IMR-90 (cell line): ENCODE measurements at regions not wholly inside any gene's neighbourhood (a gene's known extent, or its start where the extent isn't known, plus 50 kb on each side); places are given as distances from the start of the nearest gene placed in this dataset.
"Not testable (repeated sequence)": the region's sequence is repeated elsewhere in the genome, so short reads cannot be mapped to it uniquely, and the experiment has no call there.

Source experiments
- BHLHE40 ChIP-seq: fragments of 150-350 bp; IDR thresholded peaks from 2 replicates; pipeline ENCODE4 v1.6.1; 2016; ENCODE audit warnings: mild to moderate bottlenecking, low read depth, low read length
- CHD1 ChIP-seq: IDR thresholded peaks from 2 replicates; pipeline ENCODE4 v1.6.1; 2012; ENCODE audit warnings: low read depth, low read length, improper control_type of control experiment
- POLR2A ChIP-seq: IDR thresholded peaks from 2 replicates; pipeline ENCODE4 v1.6.1; 2012; ENCODE audit warnings: mild to moderate bottlenecking, low read depth, low read length
- RAD21 ChIP-seq: IDR thresholded peaks from 2 replicates; pipeline ENCODE4 v1.6.1; 2012; ENCODE audit warnings: low read length, improper control_type of control experiment
- RCOR1 ChIP-seq: IDR thresholded peaks from 2 replicates; pipeline ENCODE4 v1.6.1; 2012; ENCODE audit warnings: mild to moderate bottlenecking, low read length, improper control_type of control experiment; ENCODE audit not compliant: insufficient replicate concordance
- TF ChIP-seq, protein P1 (sequence below): conservative IDR thresholded peaks from 2 replicates; pipeline ENCODE4 v1.5.1; 2012; ENCODE audit warnings: mild to moderate bottlenecking, low read depth, low read length, improper control_type of control experiment
- TF ChIP-seq, protein P2 (sequence below): fragments of 150-350 bp; IDR thresholded peaks from 2 replicates; pipeline ENCODE4 v1.6.1; 2017; ENCODE audit warnings: mild to moderate bottlenecking, antibody characterized with exemption, low read length, low read depth
- TF ChIP-seq, protein P3 (sequence below): fragments of 150-350 bp; IDR thresholded peaks from 2 replicates; pipeline ENCODE4 v1.6.1; 2016; ENCODE audit warnings: low read depth, mild to moderate bottlenecking, low read length, moderate library complexity, borderline replicate concordance

DNA sequence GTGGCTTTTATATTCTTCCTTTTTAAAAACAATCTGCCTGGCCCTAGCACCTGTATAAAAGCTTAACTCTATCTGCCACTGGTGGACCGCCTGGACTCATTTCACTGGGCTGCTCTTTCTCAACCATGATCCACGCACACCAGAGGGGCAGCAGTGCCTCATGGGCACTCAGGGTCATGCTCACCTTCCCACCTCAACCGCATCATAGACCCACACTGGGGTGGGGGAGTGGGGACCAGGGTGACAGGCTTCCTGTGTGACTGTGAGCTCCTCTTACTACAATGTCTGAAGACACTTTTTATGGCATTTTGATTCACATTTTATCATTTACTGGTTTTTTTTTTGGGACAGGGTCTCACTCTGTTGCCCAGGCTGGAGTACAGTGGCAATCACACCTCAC is 4038.8 kb upstream of the TPTE start:
- TF ChIP-seq, protein P1, sequence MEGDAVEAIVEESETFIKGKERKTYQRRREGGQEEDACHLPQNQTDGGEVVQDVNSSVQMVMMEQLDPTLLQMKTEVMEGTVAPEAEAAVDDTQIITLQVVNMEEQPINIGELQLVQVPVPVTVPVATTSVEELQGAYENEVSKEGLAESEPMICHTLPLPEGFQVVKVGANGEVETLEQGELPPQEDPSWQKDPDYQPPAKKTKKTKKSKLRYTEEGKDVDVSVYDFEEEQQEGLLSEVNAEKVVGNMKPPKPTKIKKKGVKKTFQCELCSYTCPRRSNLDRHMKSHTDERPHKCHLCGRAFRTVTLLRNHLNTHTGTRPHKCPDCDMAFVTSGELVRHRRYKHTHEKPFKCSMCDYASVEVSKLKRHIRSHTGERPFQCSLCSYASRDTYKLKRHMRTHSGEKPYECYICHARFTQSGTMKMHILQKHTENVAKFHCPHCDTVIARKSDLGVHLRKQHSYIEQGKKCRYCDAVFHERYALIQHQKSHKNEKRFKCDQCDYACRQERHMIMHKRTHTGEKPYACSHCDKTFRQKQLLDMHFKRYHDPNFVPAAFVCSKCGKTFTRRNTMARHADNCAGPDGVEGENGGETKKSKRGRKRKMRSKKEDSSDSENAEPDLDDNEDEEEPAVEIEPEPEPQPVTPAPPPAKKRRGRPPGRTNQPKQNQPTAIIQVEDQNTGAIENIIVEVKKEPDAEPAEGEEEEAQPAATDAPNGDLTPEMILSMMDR: not testable (repeated sequence)
- not testable (repeated sequence) for TF ChIP-seq POLR2A, RCOR1, BHLHE40, RAD21, CHD1
- TF ChIP-seq, protein P2, sequence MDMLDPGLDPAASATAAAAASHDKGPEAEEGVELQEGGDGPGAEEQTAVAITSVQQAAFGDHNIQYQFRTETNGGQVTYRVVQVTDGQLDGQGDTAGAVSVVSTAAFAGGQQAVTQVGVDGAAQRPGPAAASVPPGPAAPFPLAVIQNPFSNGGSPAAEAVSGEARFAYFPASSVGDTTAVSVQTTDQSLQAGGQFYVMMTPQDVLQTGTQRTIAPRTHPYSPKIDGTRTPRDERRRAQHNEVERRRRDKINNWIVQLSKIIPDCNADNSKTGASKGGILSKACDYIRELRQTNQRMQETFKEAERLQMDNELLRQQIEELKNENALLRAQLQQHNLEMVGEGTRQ: not testable (repeated sequence)
- TF ChIP-seq, protein P3, sequence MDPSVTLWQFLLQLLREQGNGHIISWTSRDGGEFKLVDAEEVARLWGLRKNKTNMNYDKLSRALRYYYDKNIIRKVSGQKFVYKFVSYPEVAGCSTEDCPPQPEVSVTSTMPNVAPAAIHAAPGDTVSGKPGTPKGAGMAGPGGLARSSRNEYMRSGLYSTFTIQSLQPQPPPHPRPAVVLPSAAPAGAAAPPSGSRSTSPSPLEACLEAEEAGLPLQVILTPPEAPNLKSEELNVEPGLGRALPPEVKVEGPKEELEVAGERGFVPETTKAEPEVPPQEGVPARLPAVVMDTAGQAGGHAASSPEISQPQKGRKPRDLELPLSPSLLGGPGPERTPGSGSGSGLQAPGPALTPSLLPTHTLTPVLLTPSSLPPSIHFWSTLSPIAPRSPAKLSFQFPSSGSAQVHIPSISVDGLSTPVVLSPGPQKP: not testable (repeated sequence)
